HG03558 (cell line): ENCODE measurements at regions not wholly inside any gene's neighbourhood (a gene's known extent, or its start where the extent isn't known, plus 50 kb on each side); places are given as distances from the start of the nearest gene placed in this dataset.
"Not testable (repeated sequence)": the region's sequence is repeated elsewhere in the genome, so short reads cannot be mapped to it uniquely, and the experiment has no call there.

Experiments
- ATAC-seq: cut with Tn5 transposase; IDR thresholded peaks from one replicate; pipeline ENCODE4 v1.9.1; 2021; ENCODE audit warnings: moderate number of reproducible peaks; ENCODE audit not compliant: unreplicated experiment; ENCODE audit errors: extremely low read depth

DNA sequence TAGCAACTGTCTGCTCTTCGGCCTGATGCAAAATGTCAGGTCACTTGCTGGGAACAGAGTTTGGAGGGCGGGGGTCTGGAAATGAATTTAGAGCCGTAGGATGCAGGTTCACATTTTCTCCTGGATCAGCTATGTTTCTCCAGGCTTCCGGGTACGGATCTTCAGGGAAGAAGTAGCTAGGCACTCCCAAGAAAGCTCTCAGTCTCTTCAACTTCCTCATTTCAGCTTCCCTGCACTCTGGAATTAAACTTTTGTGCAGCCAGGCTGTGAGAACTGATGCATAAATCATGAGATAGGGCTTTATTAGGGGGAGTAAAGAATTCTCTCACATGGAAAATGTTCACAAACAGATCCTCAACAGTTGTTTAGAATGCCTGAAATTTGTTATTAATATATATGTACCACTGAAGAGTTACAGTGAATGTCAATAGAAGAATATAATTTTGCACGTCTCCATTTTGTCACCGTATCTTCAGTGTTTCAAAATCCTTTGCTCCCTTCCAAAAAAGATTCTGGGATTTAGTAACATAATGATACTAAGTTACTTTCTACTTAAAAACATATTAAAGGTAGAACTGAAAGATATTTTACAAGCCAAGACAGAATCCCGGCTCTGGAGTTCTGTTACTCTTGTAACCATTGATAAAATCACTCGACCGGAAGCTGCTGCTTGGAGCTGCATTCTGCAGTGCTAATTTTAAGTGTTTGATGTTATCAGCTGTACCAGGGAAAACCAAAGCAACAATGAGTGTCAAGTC is 178.5 kb upstream of the P2RY1 start:
- no peak for ATAC-seq

DNA sequence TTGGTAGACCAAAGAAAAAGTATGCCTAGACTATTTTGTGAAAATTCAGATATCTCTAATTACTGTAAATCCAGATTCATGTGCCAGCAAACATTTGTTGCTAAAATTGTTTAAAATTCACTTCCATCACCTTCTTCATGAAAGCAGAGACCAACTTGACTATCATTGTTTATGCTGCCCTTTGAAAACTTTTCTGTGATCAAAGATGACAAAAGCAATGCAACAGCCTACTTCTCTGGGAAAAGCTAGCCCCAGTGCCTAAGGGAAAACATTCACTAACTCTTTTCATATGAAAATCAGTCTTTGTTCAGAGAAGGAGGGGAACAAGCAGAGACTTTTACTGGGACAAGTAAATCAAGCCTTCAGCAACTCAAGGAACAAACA is 178.0 kb upstream of the P2RY1 start:
- no peak for ATAC-seq

DNA sequence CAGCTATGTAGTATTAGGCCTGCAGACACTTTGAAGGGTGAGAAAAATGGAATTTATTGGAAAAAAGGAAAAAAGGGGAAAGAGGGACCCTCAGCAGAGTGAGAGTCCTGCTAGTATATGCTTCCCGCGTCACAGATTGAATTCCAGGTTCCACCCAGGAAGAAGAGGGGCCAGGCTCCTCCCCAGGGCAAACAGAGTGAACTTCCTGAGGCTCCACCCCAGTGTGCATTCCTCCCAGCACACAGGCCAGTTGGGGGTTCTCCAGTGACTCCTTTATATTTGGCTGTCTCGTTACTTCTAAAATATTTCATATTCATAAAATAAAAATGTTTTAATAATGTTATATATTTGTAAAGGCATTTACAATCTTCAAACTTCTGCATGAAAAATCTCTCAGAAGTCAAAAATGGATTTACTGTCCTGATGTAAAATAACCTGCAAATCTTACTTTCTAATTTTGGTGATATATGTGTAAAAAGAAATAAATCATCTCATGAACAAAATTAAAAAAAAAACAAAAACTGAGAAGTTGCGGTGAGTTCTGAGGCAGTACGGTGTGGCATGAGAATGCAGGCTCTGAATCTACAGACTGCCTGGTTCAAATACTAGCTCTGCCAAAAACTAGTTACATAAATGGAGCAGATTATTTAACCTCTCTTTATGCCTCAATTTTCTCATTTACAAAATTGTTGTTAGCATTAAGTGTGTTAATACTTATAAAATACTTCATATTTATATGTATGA is 175.8 kb upstream of the P2RY1 start:
- no peak for ATAC-seq

DNA sequence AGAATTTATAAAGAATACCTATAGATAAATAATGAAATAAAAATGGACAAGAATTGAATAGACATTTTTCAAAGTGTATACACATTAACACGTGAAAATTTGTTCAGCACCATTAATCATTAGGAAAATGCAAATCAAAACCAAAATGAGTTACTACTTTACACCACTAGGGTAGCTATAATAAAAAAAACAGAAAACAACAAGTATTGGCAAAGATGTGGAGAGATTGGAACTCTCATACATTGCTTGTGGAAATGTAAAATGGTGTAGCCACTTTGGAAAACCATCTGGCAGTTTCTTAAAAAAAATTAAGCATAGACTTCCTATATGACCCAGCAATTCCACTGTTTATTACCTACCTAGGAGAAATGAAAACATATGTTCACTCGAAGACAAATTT is 172.8 kb upstream of the P2RY1 start:
- ATAC-seq: no peak

DNA sequence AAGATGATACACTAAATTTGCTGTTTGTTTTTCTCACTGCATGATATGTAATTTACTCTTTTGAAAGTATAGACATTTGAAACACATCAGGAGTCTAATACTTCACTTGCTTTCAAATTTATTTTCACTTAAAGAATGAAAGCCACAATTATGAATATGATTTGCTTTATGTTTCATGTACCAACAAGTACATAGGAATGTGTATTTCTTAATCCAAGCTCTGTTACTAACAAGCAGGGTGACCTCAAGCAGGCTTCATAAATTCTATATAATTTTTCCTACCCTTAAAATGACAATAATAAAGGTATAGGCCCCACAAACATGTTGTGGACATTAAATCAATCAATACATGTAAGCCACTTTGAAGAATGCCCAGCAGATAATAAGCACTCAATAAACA is 170.2 kb upstream of the P2RY1 start:
- ATAC-seq: no peak

DNA sequence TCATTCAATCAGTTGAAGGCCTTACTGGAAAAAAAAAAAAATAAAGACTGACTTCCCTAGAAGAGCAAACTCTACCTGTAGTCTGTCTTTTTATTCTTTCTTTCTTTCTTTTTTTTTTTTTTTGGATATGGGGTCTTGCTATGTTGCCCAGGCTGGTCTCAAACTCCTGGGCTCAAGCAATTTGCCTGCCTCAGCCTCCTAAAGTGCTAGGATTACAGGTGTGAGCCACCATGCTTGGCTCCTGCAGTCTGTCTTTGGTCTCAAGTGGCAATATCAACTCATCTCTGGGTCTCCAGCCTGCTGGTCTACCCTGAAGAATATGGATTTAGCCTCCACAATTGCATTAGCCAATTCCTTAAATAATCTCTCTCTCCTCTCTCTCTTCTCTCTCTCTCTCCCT is 167.7 kb upstream of the P2RY1 start:
- no peak for ATAC-seq

DNA sequence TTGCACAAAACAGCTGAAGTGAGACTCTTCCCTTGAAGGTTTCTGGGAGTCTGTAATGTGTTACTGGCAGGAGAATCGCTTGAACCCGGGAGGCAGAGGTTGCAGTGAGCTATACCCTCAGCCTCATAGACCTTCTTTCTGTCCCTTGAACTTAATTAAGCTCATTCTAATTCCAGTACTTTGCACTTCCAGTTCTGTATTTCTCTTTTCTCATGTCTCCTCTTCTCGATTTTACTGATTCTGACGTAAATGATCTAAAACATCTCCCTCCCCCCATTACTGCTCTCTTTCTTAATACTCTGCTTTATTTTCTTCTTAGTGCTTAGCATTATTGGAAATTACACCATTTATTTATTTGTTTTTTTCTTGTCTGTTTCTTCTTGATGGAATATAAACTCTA is 165.4 kb upstream of the P2RY1 start:
- no peak for ATAC-seq

DNA sequence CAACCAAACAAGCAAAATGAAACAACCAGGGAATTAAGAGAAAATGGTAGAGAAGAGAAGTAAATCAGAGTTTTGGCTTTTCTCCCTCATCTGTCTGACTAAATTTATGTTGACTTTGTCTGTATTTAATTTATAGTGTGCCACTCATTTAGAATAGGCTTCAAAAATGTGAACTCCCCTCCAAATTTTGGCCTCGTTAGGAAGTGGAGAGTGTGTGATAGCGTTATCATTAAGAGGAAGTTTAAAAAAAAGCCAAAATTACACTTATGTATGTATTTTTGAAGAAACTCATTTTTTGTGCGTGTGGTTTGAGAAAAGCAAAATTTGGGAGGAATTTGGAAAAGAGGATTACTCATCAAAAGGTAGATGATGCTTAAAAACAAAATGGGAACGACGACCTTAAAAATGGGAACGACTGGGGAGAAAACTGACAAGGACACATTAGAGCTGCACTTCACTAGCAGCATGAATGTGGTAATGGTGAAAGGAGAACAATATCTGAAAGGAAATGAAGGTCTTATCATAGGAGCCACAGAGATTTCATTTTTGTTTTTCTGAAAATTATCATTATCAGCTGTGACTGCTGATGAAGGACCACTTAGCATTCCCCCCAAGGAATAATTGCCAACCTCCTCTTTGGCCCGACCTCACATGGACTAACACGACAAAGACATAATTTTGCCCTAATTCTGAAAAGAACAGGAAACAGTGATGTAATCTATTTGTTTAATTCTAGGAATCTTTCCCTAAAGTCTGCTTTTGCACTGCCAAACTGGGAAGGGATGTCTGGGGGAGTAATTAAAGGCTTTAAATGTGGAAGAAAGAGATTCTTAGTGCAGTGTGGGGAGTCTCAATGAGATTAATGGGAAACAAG is 163.2 kb upstream of the P2RY1 start:
- no peak for ATAC-seq

DNA sequence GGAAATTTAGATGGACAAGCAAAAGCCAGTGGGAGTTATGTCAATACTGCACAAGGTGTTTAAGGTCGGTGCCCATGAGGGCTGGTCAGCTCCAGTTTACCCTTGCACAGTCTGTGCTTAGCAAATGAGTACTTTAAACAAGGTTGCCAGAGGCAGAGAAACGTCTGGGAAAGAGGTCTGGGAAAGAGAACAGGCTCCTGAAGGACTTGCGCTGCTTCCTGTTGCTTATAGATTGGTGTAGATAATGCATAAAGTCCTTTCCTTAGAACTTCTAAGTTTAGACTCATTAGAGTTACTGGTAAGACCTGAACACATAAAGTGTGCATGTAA is 162.6 kb upstream of the P2RY1 start:
- no peak for ATAC-seq

DNA sequence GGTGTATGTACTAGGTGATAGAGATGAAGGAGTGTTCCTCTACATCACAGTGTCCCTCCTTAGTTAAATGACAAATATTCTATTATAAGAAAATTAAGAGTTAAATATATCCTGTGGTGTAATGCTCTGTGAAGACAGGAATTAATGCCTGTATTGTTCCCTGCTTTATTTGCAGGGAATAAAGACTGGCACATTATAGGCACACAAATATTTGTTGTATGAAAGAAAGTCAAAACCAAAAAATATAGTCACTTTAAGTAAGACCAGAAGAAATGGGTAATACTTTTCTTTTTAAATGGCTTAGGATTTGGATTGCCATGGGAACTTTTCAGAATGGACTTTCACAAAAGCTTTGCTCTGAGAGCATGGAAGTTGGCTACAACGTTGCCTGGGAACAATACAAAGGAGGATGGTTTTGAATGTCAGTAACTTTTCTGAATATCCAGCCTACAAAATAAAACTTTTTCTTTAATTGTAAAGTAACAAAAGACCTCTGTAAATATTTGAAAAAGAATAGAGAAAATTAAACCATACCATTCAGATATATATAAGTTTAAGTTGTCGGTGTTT is 158.0 kb upstream of the P2RY1 start:
- no peak for ATAC-seq

DNA sequence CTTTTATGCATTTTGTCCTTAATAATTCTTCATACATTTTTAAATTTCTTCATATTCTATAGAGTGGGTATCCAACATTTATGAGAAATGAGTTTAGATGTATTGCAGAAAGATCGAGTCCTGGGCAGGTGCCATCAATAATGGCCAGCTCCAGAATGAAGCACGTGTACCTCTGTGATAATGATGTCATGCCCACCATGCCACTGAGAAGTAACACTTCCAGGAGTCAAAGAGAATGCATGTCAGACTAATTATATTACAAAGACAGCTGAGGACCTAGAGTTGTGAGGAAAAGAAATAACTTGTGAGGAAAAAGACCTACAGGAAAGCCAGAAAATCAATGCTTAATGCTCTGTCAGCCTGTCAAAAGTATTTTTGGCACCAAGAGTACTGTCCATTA is 157.4 kb upstream of the P2RY1 start:
- ATAC-seq: no peak

DNA sequence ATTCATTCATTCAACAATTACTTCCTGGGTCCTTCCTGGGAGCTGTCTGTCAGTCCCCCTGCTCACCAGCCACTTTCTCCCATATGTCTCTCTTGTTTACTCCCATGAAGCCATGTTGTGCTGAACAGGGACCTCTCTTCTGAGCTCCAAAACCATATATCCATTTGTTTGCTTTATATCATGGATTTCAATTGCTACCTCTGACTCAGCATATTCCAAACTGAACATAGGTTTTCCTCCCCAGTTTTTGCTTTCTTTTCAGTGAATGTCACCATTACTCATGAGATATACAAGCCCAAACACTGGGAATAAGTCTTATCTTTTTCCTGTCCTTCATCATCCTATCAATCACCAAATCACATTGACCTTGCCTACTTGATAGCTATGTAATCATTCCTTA is 152.5 kb upstream of the P2RY1 start:
- no peak for ATAC-seq

DNA sequence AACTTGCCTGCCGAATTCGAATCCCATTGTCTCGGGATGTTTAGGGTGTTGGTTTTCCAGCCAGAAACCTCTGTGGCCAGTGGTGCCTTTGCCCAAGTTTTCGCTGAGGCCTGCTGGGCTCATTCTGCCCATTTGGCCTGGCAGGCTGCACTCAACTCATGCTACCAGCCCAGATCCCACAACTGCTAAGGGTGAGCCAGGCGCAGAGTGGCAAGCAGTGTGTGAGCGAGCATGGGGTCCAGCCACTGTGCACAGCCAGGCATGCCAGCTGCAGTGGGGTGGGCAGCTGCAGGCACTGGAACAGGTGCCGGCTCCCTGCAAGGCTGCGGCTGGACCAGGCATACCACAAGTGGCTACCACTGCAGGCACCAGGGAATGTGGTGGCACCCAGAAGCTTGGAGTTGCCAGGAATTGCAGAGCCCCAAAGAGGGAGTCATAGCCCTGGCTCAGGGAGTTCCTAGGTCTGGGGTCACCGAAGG is 151.4 kb upstream of the P2RY1 start:
- ATAC-seq: no peak

DNA sequence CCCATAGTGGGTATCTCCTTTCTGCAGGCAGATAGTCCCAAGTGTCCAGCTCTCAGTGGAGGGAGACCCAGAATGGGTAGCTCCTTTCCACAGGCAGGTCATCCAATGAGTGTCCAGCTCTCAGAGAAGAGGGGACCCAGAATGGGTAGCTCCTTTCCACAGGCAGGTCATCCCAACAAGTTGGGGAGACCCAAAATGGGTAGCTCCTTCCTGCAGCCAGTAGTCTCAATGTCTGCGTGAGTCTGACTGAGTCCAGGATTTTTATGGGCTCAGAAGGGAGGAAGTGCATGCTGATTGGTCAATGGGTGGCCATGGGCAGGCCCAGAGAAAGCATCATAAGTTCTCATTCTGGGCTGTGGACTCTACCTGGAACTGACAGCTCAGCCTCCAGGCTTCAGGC is 150.7 kb upstream of the P2RY1 start:
- ATAC-seq: no peak

DNA sequence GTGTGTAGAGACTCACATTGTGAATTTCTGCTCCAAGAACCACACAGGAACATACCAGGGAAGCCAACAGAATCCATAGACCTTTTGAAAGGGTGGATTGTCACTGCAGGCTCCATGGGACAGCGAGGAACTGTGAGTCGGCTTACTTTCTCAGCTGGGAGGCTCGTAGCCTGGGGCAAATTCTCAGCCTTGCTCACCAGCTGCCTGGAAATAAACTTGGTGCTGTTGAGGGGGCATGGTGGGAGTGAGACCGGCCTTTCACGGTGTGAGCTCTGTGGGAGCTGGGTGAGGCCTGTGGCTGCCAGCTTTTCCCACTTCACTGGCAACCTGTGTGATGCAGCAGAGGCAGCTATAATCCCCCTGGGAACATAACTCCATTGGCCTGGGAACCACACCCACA is 146.6 kb upstream of the P2RY1 start:
- no peak for ATAC-seq

DNA sequence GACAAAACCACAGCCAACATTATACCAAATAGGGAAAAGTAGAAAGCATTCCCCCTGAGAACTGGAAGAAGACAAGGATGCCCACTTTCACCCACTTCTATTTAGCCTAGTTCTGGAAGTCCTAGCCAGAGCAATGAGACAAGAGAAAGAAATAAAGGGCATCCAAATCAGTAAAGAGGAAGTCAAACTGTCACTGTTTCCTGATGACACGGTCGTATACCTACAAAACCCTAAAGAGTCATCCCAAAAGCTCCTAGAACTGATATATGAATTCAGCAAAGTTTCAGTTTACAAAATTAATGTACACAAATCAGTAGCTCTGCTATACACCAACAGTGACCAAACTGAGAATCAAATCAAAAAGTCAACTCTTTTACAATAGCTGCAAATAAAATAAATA is 142.6 kb upstream of the P2RY1 start:
- ATAC-seq: not testable (repeated sequence)

DNA sequence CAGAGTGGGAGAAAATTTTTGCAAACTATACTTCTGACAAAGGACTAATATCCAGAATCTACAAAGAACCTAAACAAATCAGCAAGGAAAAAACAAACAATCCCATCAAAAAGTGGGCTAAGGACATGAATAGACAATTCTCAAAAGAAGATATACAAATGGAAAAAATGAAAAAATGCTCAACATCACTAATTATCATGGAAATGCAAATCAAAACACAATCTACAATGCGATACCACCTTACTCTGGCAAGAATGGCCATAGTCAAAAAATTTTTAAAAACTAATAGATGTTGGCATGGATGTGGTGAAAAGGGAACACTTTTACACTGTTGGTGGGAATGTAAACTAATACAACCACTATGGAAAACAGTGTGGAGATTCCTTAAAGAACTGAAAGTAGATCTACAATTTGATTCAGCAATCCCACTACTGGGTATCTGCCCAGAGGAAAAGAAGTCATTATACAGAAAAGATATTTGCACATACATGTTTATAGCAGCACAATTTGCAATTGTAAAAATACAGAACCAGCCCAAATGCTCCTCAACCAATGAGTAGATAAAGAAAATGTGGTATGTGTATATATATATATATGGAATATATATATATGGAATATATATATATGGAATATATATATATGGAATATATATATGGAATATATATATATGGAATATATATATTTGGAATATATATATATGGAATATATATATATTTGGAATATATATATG is 141.2 kb upstream of the P2RY1 start:
- ATAC-seq: not testable (repeated sequence)

DNA sequence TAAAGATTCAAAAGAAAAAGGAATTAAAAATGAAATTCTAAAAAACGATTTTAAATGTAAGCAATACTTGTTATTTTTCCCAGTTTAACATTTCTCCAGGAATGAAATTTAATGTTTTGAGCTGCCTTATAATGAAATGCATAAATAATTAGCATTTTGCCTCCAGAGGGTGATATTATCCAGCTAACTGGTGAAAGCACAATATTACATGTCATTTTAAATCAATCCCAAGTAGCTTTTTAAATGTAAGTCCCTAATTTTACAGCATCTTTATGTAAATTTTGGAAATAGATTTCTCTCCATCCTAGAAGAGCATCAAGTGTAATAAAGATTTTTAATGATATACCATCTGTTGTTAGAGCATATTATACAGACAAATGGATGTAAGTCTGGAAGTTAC is 139.1 kb upstream of the P2RY1 start:
- no peak for ATAC-seq

DNA sequence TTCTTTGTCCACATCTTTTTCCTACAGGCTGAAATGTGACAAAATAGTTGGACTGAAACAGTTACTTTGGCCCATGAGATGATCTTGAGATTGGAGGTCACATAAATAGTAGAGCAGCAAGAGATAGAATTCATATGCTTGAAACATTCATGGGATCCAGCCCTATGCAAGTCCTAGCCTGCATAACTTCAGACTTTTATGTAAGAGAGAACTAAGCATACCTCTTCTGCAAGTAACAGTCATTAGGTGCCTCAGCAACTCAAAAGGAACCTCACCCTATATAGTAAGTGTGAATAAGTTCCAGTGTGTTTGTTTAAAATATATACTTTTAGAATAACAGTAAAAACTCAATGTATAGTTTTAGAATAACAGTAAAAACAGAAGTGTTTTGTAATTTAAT is 138.0 kb upstream of the P2RY1 start:
- ATAC-seq: no peak

DNA sequence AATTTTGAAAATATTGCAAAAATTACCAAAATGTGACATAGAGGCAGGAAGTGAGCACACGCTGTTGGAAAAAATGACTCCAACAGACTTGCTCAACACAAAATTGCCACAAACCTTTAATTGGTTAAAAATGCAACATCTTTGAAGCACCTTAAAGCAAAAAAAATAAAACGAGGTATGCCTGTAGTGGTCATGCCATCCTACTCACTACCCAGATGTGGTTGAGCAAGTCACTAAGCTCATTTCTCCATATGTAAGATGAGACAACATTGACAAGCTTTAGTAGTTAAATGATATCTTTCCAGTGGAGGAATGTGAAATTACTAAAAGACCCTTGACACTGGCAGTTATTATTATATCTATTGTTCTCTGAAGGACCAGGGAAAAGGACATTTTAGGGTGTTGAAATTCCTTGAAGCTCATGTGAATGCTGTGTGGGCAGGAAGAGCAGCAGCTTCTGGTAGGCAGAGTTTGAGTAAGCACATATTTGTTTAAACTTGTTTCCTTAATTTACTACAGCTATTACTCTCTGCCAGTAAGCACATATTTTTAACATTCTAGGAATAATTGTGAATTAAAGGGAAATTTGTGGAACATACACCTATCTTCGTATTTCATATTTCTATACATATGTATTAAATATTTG is 131.6 kb upstream of the P2RY1 start:
- ATAC-seq: no peak
